Vagina (tissue), 2 donors: ENCODE measurements at regions not wholly inside any gene's neighbourhood (a gene's known extent, or its start where the extent isn't known, plus 50 kb on each side); places are given as distances from the start of the nearest gene placed in this dataset.

Experiments used
- DNase-seq, 2 donors: peaks; one replicate each; pipeline ENCODE4 v3.0.0-alpha.2; 2017; ENCODE audit errors: extremely low spot score in 2 of 2
- H3K27ac ChIP-seq: fragments of 200-600 bp; sonication (generic); one replicate; pipeline ENCODE4 v1.5.1; 2019
- H3K27me3 ChIP-seq: fragments of 200-600 bp; sonication (generic); one replicate; pipeline ENCODE4 v1.5.1; 2019
- H3K36me3 ChIP-seq, 2 donors: fragments of 200-600 bp; sonication (generic); one replicate each; pipeline ENCODE4 v1.5.1; 2017 to 2019
- H3K4me1 ChIP-seq: fragments of 200-600 bp; sonication (generic); one replicate; pipeline ENCODE4 v1.5.1; 2019
- H3K4me3 ChIP-seq, 2 donors: fragments of 200-600 bp; sonication (generic); 1 replicate in 1 of 2; 2 replicates in 1 of 2; pipeline ENCODE4 v1.5.1; 2016 to 2019
- H3K9me3 ChIP-seq: fragments of 200-600 bp; sonication (generic); one replicate; pipeline ENCODE4 v1.5.1; 2019
- CTCF ChIP-seq, 3 experiments: fragments of 450-650 bp in 2 of 3; fragments of 200-600 bp in 1 of 3; sonication (generic) in 1 of 3; IDR thresholded peaks; one replicate each; pipeline ENCODE4 v1.5.1; 2017 to 2019; ENCODE audit warnings: antibody characterized with exemption in 3 of 3, mild to moderate bottlenecking in 2 of 3, moderate library complexity in 2 of 3
- POLR2A ChIP-seq, 2 donors: fragments of 450-650 bp; IDR thresholded peaks; one replicate each; pipeline ENCODE4 v1.6.1; 2017; ENCODE audit warnings: antibody characterized with exemption in 2 of 2, mild to moderate bottlenecking in 2 of 2, moderate library complexity in 2 of 2
- POLR2AphosphoS5 ChIP-seq, 2 donors: sonication (generic); formaldehyde crosslinking; IDR thresholded peaks; one replicate each; pipeline ENCODE4 v1.9.0; 2017; ENCODE audit warnings: antibody characterized with exemption in 2 of 2, mild to moderate bottlenecking in 2 of 2, low read depth in 1 of 2; ENCODE audit not compliant: insufficient read depth in 1 of 2
- intact Hi-C: fragments of 100-400 bp; cut with DNase I; formaldehyde crosslinking; loops from one replicate; pipeline ENCODE4 v1.15.1; 2023

- no peaks in the 10 kb centered on the region for H3K9me3 ChIP-seq
- no peak for DNase-seq
- TF ChIP-seq POLR2AphosphoS5 (IDR thresholded peaks at IDR 0.05; ENCODE audit: insufficient read depth in 1 of 2, low read depth in 1 of 2) (no peak), CTCF (IDR thresholded peaks at IDR 0.05) (no peak), POLR2A (IDR thresholded peaks at IDR 0.05) (no peak)
- H3K27ac ChIP-seq, result no peak overlapping the region
- H3K27me3 ChIP-seq, result no peaks in the 10 kb centered on the region
- no peak overlapping the region for H3K4me3 ChIP-seq
- no peaks in the 10 kb centered on the region for H3K36me3 ChIP-seq
- no peaks in the 10 kb centered on the region for H3K4me1 ChIP-seq
- intact Hi-C loops, result no loop called here
These were observed 375.6 kb downstream of the SOX11 start for GRCh38 chr2:6067806-6068205.

GRCh38 chr2:6068429-6068828 is 376.2 kb downstream of the SOX11 start:
- Histone ChIP-seq H3K27ac (no peak overlapping the region), H3K36me3 (no peaks in the 10 kb centered on the region), H3K4me3 (no peak overlapping the region), H3K9me3 (no peaks in the 10 kb centered on the region), H3K4me1 (no peaks in the 10 kb centered on the region), H3K27me3 (no peaks in the 10 kb centered on the region)
- intact Hi-C loops, result no loop called here
- DNase-seq, result no peak
- no peak for TF ChIP-seq CTCF (IDR thresholded peaks at IDR 0.05)
- no peak for TF ChIP-seq POLR2A (IDR thresholded peaks at IDR 0.05)
- TF ChIP-seq POLR2AphosphoS5 (IDR thresholded peaks at IDR 0.05; ENCODE audit: insufficient read depth in 1 of 2, low read depth in 1 of 2), result no peak

- Histone ChIP-seq H3K27ac (no peak overlapping the region), H3K27me3 (no peaks in the 10 kb centered on the region)
- intact Hi-C loops, result no loop called here
These were observed 377.2 kb downstream of the SOX11 start for GRCh38 chr2:6069381-6069780.

GRCh38 chr2:6071519-6071918 is 379.3 kb downstream of the SOX11 start:
- no peak overlapping the region for H3K4me3 ChIP-seq
- no peaks in the 10 kb centered on the region for H3K9me3 ChIP-seq
- H3K27me3 ChIP-seq, result no peaks in the 10 kb centered on the region
- no peak for DNase-seq
- intact Hi-C loops, result no loop called here
- H3K36me3 ChIP-seq, result no peaks in the 10 kb centered on the region
- no peak overlapping the region for H3K27ac ChIP-seq
- TF ChIP-seq POLR2AphosphoS5 (IDR thresholded peaks at IDR 0.05; ENCODE audit: insufficient read depth in 1 of 2, low read depth in 1 of 2) (no peak), POLR2A (IDR thresholded peaks at IDR 0.05) (no peak), CTCF (IDR thresholded peaks at IDR 0.05) (no peak)
- H3K4me1 ChIP-seq, result no peaks in the 10 kb centered on the region

More at GRCh38 chr2:6069381-6069780, 377.2 kb downstream of the SOX11 start:
- H3K36me3 ChIP-seq, result no peaks in the 10 kb centered on the region
- TF ChIP-seq POLR2AphosphoS5 (IDR thresholded peaks at IDR 0.05; ENCODE audit: insufficient read depth in 1 of 2, low read depth in 1 of 2) (no peak), POLR2A (IDR thresholded peaks at IDR 0.05) (no peak), CTCF (IDR thresholded peaks at IDR 0.05) (no peak)
- no peaks in the 10 kb centered on the region for H3K4me1 ChIP-seq
- no peak for DNase-seq
- H3K4me3 ChIP-seq, result no peak overlapping the region
- no peaks in the 10 kb centered on the region for H3K9me3 ChIP-seq

GRCh38 chr2:6072276-6072675 is 380.1 kb downstream of the SOX11 start:
- H3K4me1 ChIP-seq, result no peaks in the 10 kb centered on the region
- TF ChIP-seq POLR2AphosphoS5 (IDR thresholded peaks at IDR 0.05; ENCODE audit: insufficient read depth in 1 of 2, low read depth in 1 of 2), result no peak
- DNase-seq, result no peak
- no peaks in the 10 kb centered on the region for H3K27me3 ChIP-seq
- intact Hi-C loops, result no loop called here
- no peaks in the 10 kb centered on the region for H3K9me3 ChIP-seq
- no peaks in the 10 kb centered on the region for H3K36me3 ChIP-seq
- no peak overlapping the region for H3K4me3 ChIP-seq
- no peak overlapping the region for H3K27ac ChIP-seq

- Histone ChIP-seq H3K4me3 (no peak overlapping the region), H3K36me3 (no peaks in the 10 kb centered on the region), H3K27me3 (no peaks in the 10 kb centered on the region), H3K9me3 (no peaks in the 10 kb centered on the region), H3K4me1 (no peaks in the 10 kb centered on the region), H3K27ac (no peak overlapping the region)
- DNase-seq, result no peak
- TF ChIP-seq POLR2AphosphoS5 (IDR thresholded peaks at IDR 0.05; ENCODE audit: insufficient read depth in 1 of 2, low read depth in 1 of 2), result no peak
- no peak for TF ChIP-seq CTCF (IDR thresholded peaks at IDR 0.05)
- no peak for TF ChIP-seq POLR2A (IDR thresholded peaks at IDR 0.05)
- intact Hi-C loops, result no loop called here
These were observed 380.6 kb downstream of the SOX11 start for GRCh38 chr2:6072768-6073167.
